Occipital lobe (tissue), 1 donor: ENCODE measurements at regions not wholly inside any gene's neighbourhood (a gene's known extent, or its start where the extent isn't known, plus 50 kb on each side); places are given as distances from the start of the nearest gene placed in this dataset.
"Not testable (repeated sequence)": the region's sequence is repeated elsewhere in the genome, so short reads cannot be mapped to it uniquely, and the experiment has no call there.

Experiments used
- DNase-seq: peaks from one replicate; lab custom pipeline; 2025; lab: John Stamatoyannopoulos, UW

DNA sequence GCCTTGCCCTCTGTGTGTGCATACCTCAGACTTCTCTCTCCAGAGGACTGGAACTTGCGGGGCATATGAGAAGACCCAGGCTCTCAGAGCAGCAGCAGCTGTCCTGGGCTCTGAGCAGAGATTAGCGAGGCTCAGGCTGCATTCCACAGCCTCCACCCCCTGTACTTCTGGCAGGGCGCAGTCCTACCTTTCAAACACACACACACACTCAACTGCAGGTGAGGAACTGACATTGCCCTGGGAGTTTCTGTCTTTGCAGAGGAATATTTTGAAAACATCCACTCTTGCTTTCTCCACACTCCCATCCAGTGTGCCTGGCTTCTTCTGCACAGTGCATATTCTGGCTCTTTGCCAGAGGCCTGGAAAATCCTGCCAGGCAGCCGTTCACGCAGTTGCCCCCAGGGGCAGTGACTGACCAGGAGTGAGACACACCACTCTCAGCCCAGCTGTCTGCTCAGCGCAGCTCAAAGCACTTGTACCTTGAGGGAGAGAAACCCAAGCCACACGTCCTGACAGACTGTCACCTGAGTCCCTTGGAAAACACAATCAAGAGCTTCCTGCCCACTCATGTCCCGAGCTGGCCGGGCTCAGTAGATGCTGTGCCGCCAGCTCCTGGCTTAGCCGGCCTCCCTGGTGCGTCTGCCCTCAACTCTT, 460.8 kb downstream of the RNF144A start:
- DNase-seq = no peak

DNA sequence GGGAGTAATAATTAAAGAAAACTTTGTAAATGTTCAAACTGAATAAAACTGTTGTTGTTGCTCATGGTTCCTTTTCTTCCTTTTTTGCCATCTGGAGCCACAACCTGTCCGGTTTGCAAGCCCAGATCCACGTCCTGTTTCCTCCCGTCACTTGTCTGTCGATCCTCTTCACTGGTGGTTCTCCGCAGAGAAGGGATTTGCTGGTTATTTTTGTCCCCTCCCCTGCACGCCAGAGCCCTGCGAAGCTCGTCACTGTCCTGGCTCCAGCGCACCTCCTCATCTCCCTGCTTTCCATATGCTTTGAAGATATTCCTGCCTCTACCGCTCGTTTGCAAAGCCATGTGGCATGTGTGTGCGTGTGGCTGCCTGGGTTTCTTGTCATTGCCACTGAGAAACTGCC, 461.4 kb downstream of the RNF144A start:
- peak; percentile 28 for DNase-seq

DNA sequence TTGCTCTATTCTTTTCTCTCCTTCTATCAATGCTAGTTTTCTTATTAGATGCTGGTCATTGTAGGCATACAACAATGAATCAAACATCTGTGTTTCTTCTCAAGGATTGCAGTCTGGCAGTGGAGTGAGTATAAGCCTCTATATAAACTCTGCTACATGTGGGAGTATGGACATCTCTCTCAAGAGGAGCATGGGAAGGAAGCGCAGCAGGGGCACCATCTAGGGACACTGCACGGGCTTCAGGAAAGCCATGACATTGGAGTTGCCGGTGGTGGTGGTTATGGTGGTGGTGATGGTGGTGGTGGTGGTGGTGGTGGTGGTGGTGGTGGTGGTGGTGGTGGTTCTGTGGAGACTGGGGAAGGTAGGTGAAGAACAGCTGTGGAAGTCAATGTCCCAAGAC, 462.6 kb downstream of the RNF144A start:
- no peak for DNase-seq

DNA sequence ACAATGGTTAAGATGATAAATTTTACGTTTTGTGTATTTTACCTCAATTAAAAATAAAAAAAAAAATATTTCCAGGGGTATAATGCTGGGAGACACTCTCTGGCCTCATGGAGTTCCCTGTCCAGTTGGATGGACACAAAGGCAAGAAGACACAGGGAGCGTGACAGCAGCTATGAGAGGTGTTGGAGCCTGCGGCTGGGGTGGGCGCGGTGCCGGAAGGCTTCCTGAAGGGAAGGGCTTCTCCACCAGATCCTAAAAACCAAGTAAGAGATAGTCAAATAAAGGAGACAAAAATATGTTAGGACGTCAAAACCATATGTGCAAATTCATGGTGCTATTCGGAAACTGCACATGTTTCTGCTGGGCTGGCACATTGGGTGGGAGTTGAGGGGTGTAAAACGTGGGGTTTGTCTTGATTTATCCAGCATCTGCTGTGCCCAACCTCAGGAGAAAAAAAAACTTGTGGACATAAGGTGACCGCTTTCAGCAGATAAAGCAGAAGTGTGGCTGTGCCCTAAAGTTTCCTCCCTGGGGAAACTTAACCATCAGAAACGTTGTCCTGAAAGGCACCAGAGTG, 467.6 kb downstream of the RNF144A start:
- DNase-seq = no peak

DNA sequence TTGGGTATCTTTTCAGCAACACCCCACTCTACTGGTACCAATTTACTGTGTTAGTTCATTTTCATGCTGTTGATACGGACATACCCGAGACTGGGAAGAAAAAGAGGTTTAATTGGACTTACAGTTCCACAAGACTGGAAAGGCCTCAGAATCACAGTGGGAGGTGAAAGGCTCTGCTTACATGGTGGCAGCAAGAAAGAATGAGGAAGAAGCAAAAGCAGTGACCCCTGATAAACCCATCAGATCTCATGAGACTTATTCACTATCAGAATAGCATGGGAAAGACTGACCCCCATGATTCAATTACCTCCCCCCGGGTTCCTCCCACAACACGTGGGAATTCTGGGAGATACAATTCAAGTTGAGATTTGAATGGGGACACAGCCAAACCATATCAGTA, 473.1 kb downstream of the RNF144A start:
- not testable (repeated sequence) for DNase-seq

DNA sequence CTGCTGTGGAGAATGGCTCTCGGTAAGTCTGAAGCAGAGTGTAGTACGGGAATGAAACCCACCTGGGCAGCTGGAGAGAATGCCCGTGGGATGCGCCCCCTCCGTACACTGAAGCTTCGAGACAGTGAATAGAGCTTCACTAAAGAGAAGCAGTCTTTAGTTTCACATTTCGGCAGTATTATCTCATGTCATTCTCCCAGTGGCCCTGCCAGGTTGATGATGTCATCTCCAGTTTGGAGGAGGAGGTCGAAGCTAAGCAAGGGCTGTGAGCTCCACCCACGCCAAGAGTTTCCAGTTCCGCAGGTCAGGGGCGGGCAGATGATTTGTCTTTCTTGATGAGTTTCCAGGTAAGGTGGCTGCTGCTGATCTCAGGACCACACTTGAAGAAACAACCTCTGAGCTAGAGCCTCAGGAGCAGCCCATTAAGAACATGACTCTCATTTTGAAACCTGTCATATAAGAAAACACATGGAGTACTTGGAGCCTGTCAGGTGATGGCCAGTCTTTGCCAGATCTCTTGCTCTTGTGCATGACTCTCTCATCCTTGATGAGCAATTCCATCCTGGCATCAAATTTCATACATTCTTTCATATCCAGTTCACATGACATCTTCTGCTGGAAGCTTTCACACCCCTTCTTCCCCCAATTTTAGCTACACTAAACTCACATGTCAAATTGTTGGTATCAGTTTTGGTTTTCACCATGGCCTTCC, 475.0 kb downstream of the RNF144A start:
- no peak for DNase-seq

DNA sequence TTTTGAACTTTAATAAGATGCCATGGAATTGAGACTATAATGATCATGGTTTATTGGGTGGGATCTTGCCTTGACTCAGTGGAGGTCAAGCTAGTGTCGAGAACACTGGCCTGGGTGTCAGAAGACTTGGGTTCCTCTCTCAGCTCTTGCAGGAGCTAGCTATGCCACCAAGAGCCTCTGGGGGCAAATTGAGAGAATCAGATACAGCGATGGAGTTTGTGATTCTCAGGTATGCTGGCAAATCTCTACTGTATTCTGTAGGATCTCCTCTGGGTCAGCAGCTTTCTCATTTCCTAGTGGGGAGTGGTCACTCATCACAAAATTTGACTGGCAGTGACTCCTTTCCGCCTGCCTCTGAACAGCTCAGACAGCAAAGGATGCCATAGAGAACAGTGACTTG, 477.0 kb downstream of the RNF144A start:
- no peak for DNase-seq

DNA sequence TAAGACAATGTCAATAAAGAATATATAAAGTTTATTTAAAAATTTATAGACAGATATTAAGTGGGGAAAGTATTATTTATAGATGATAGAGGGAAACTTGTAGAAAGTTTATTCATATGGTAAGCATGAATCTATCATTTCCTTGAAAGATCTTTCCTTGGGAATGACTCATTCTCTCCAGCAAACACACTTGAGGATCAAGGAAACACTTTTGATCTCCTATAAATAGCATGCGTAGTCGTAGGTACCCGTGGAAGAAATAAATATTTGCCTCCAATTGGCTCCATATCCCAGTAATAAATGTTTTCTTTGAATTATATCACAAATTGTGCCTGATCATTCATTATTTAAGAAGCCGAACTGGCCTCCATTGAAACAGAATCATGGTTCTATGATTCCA, 483.4 kb downstream of the RNF144A start:
- DNase-seq = no peak

DNA sequence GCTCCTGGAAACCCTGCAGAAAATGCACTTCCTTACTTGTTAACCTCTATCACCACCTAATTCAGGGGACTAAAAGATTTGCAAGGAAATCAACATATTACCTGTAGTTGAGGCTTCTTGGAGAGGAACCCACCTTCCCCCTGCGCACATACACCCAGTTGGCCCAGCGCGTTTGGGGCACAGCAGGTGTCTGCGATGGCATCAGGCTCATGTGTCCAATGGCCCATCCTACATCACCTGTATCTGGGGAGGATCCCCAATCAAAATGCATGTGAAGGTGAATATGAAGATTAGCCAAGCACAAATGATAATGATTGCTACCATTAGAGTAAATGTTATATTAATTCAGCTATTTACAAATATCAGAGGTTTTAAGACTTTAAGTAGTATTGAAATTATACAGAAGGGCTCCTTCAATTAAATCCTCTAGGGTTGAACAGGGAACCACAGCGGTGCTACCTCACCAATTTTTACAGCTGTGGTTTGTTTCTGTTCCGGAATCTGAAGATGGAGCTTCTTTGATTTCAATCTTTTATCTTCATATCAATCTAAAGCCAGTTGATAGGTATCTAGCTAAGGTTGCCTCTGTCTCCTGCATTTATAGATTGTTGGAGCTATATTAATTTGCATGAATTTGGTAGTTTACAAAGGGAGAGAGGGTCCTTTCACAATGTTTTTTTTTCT, 486.0 kb downstream of the RNF144A start:
- no peak for DNase-seq

DNA sequence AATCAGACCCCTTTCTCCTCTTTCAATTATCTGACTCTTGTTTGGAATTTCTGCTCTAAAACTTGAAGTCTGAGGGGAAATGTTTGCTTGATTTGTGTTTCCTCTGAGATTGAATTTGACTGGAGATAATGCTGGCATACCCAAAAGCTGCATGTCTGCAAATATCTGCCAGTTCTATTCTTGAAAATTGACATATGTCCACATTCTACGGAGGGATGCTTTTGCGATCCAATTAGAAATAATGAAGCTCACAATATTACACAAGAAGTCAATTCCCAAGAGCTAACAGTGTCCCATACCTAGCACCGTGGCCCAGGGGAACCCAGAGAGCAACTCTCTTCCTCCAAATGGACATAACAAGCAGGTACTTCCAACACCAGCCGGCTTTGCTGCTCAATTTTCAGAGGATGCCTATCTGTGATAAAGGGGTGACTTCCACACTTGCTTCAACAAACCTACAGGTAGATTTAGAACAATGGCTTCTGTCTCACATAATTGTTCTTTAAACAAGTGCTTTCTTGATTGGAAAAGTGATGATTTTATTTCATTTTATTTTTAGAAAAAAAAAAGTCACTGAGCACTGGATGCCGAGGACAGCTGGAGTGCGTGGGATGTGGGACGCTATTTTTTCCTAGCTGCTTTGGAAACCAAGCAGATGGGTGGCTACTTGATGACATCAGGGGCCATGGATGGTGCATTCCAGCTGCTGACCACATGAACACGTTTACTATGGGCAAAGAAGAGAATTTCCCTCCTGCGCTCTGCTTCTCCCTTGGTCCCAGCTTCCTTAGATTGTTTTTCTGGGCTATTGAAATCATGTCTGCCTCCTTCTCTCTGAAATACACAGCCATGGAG, 488.9 kb downstream of the RNF144A start:
- DNase-seq = peak; percentile 38

DNA sequence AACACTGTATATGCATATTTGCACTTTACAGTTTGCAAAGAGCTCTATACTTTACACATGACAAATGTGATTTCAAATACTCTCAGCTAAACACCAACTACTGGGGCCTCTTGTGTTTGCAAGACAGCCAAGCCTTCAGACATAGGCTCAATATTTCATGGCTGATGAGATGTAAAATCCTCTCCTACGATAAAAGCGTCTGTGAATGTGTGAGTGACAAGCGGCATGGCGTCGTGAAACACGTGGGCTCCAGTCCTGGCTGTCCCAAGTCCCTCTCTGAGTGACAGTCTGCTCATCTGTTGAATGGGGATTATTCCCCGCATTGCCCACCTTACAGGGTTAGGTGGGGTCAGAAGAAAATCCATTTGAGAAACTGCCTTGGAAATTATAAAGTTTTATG, 489.8 kb downstream of the RNF144A start:
- no peak for DNase-seq

DNA sequence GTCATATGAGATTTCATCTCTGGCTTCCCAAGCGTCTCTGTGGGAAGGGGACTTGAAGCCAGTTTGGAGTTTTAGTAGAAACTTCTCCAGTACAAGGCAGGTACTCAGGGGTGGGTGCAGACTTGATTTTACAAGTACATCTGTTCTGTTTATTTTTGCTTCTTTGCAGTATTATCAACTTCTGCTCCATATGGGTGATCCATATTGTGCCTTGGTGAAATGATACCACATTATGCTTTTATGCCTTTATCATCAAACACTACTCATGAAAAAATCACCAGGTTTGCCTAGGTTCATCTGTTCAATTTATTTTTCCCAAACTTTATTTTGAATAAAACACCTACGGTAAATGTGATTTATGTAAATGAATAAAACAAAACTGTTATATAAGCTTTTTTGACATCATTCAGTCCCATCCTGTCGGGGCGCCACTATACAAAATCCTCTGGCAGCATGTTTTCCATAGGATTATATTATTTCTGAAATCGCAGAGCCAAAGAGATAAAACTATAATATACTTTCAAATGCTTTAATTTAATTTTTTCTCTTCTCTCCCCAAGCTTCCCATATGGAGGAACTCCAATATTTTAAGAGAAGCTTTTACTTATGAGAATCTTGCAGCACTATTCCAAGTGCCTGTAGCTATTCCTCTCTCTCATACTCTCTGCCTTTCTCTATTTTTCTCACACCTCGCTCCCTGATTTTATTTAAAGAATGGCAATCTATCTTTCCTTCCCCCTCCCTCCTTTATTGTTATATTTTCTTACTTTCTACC, 490.9 kb downstream of the RNF144A start:
- no peak for DNase-seq

DNA sequence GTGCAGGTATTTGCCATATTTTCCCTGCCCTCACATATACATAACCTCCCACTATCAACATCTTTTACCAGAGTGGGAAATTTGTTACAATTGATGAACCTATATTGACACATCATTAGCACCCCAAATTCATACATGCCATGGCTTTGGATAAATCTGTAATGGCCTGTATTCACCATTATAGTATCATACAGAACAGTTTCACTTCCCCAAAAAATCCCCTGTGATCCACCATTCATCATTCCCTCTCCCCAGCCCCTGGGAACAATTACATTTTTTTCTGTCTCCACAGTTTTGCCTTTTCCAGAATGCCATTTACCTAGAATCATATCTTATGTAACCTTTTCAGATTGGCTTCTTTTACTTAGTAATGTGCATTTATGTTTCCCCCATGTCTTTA, 494.5 kb downstream of the RNF144A start:
- DNase-seq = no peak

DNA sequence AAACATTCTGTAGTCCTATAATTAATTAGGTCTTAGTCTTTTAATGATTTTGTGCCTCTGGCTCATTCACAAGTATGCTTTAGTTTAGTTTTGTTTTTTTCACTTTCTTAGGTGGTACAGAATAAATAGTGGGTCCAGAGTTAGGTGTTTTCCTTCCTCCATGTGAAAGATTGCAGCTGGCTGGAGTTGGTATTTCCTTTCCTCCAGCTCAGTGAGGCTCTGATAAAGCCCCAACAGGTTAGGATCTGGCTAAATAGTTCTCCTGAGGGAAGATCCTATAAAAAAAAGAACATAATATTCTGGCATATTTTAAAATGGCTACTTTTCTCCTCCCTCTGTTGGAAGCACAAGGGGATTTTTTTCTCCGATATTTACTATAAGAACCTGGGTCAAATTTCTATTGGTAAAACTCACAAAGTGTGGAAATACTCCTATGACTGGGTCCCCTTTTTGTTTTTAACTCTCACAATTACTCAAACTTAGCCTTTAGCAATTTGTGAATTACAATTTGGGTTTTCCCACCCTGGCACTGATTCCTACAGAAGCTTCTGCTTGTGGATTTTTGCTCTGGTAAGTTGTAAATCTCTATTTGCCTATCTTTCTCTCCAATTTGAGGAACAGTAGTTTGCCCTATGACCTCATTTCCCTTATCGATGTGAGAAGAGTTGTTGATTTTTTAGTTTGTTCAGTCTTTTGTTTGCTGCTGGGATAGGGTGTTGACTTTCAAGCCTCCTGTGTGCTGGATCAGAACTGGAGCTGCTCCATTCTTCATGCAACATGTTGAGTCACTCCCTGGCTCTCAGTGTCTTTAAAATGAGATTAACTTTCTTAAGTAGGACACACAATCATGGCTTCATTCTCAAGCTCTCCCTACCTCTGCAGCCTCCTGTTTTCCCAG, 500.9 kb downstream of the RNF144A start:
- no peak for DNase-seq

DNA sequence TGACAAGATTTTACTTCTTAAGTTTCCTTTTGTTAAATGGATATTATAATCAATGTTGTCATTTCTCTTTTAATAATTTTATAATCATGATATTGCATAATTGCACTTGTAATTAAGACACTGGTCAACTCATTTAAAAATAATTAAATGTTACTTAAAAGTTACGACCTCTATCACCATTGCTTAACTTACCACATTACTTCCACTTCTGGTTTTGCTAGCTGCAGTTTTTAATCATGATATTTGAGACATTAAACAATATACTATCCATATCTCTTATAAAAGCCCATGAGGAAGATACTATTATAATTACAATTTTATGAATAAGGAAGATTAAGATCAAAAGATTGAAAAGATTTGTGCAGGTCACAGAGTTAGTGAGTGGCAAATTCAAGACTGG, 502.0 kb downstream of the RNF144A start:
- DNase-seq = no peak

DNA sequence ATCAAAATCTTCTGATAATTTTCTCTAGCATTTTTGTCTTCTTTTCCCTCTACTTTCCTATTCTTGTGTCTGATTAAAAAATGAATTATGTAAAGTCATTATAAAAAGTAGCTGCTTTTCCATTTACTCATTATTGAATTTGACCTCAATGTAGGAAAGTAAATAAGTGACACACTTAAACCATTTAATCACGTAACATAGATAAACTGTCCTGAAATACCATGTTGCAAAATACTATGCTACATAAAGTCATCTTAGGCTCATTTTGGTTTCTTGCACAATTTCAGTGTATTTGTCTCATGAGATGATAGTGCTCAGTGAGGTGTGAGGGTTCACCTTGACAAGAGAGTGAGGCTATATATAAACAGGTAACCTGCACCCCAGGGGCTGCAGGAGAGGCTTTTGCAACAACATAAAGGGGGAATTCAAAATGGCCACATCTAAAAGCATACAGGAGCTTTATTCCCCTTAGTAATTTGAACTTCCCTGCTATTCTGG, 502.7 kb downstream of the RNF144A start:
- DNase-seq = no peak

DNA sequence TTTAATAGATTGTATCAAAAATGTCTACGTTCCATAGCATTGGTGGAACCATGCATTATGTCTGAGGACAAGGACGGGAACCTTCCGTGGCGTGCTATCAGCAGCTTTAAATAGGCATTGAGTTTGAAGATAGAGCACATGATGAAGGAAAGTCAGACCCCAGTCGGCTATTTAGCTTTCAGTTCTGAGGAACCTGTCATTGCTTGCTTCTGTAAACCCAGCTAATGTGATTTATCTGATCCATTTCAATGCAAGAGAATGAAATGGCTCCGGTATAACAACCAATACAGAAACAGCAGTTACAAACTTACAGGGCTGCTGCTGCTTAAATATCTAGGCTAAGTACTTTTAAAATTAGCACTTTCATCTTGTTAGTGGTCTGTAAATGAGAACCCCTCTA, 503.3 kb downstream of the RNF144A start:
- DNase-seq = no peak

DNA sequence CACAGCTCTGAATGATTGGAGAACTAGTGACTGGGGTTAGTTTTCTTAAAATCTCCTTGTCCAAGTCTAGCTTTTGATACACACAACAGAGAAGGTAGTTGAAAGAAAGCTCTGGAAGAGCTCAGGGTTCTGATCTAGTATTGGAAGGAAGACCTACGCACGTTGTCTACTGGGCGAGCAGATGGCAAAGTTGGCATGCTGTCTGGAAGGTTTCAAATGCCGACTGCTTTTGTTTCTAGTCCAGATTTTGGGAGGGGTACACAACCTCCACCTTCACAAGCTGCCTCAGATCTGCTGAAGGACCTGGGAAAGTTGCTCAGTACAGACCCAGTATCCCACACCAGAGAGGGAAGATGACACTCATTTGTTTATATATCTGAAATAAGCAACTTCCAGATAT, 507.3 kb downstream of the RNF144A start:
- DNase-seq = no peak

DNA sequence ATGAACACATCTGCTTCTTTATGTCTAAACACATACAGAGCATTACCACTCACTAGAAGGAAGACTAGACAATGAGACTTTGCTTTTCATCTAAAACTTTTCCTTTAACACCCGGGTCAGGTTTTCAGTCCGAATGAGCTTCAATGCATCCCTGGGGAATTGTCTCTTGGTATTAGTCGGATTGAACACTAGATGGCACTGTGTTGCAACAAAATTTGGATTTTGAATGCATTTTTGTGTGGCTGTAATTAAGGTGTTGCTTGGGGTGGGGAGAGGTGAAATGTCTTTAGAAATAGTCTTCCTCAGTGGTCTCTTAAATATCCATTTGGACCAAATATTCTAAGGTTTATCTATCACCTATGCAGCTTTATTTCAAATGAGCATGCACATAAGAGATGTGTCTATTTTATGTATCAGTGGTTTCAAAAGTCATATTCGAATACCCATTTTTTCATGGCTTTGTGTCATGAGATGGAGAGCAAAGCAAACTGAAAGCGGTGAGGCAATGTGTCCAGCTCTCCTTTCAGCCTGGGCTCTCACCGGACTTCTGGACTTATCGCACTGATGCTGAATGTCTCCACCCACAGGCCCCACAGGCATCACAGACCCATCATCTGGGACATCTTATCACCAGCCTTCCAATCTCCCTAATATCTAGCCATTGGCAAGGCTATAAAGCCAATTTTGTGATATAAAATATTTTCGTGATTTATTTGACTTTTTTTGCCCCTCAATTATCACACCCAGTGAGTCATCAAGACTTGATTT, 510.3 kb downstream of the RNF144A start:
- DNase-seq = no peak
